ENCODE measurements at regions not wholly inside any gene's neighbourhood (a gene's known extent, or its start where the extent isn't known, plus 50 kb on each side); places are given as distances from the start of the nearest gene placed in this dataset.

DNA sequence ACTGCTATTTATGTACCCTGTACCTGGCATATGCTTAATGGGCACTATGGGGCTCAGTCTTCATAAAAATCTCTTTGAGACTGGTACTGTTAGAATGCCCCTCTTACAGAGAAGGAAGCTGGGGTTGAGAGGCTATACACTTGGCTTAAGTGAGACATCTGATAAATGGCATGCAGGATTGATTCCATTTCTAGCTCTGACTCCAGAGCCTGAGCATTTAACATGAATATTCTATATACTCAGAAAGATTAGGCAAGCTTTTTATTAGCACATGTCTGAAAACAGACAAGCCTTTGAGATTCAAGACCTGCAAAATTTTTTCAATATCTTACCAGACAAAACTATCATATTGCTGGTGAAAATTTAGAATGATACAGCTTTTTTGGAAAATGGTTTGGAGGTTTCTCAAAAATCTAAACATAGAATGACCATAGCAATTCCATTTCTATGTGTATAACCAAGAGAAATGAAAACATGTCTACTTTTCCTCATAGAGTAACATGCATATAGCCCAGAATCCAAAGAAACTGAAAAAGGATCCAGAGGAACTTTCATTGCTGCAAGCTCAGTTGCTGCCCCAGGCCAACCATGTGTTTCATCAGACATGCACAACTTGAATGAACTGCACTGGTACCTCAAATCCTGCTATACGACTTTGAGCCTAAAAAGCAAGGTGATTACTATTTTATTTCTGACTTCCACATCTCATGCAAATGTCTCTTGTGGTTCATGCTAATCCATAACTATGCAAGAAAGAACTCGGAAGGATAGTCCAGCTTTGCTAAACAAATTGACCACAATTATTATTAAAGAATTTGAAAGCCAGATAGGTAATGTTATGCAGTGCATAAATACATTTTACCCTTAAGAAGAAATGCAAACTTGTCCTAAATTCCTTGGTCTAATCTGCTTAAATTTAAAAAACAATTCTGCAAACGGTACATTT is 389.0 kb upstream of the GRIA1 start:
- TF ChIP-seq, protein P1, sequence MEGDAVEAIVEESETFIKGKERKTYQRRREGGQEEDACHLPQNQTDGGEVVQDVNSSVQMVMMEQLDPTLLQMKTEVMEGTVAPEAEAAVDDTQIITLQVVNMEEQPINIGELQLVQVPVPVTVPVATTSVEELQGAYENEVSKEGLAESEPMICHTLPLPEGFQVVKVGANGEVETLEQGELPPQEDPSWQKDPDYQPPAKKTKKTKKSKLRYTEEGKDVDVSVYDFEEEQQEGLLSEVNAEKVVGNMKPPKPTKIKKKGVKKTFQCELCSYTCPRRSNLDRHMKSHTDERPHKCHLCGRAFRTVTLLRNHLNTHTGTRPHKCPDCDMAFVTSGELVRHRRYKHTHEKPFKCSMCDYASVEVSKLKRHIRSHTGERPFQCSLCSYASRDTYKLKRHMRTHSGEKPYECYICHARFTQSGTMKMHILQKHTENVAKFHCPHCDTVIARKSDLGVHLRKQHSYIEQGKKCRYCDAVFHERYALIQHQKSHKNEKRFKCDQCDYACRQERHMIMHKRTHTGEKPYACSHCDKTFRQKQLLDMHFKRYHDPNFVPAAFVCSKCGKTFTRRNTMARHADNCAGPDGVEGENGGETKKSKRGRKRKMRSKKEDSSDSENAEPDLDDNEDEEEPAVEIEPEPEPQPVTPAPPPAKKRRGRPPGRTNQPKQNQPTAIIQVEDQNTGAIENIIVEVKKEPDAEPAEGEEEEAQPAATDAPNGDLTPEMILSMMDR (conservative IDR thresholded peaks at IDR 0.05) = no peak
- no peak for TF ChIP-seq ZFX (IDR thresholded peaks at IDR 0.05)

All from C4-2B (cell line).